Stimulated activated CD8-positive, alpha-beta memory T cell treated with anti-CD3 and anti-CD28 coated beads, Interleukin-7, amount 100 ng/mL, for 1 hour (primary cell): ENCODE measurements at regions not wholly inside any gene's neighbourhood (a gene's known extent, or its start where the extent isn't known, plus 50 kb on each side); places are given as distances from the start of the nearest gene placed in this dataset.
"Not testable (repeated sequence)": the region's sequence is repeated elsewhere in the genome, so short reads cannot be mapped to it uniquely, and the experiment has no call there.

Experiments used
- DNase-seq, 2 donors: peaks; one replicate each; pipeline ENCODE4 v3.0.0-alpha.2; 2020; ENCODE audit warnings: low read depth in 2 of 2

GRCh38 chr16:72657164-72657563, 390.8 kb downstream of the ZFHX3 start:
- no peak for DNase-seq

GRCh38 chr16:72654535-72654934, 393.4 kb downstream of the ZFHX3 start:
- no peak for DNase-seq

- no peak for DNase-seq
Observed at GRCh38 chr16:72649254-72649944, 398.5 kb downstream of the ZFHX3 start.

- no peak for DNase-seq
Observed at GRCh38 chr16:72646615-72647014, 401.3 kb downstream of the ZFHX3 start.

GRCh38 chr16:72645538-72645937, 402.4 kb downstream of the ZFHX3 start:
- DNase-seq = no peak

- no peak for DNase-seq
Observed at GRCh38 chr16:72644911-72645310, 403.0 kb downstream of the ZFHX3 start.

GRCh38 chr16:72639494-72639893, 408.4 kb downstream of the ZFHX3 start:
- no peak for DNase-seq

- DNase-seq = no peak
Observed at GRCh38 chr16:72637306-72637705, 410.6 kb downstream of the ZFHX3 start.

- DNase-seq = no peak
Observed at GRCh38 chr16:72635694-72636093, 412.2 kb downstream of the ZFHX3 start.

GRCh38 chr16:72635104-72635503, 412.8 kb downstream of the ZFHX3 start:
- DNase-seq = no peak

GRCh38 chr16:72627182-72627896, 420.6 kb downstream of the ZFHX3 start:
- DNase-seq = not testable (repeated sequence)

GRCh38 chr16:72626623-72627022, 421.3 kb downstream of the ZFHX3 start:
- DNase-seq = no peak

- no peak for DNase-seq
Observed at GRCh38 chr16:72621651-72622050, 426.3 kb downstream of the ZFHX3 start.

- no peak for DNase-seq
Observed at GRCh38 chr16:72620853-72621252, 427.1 kb downstream of the ZFHX3 start.

- DNase-seq = no peak
Observed at GRCh38 chr16:72620348-72620747, 427.6 kb downstream of the ZFHX3 start.

GRCh38 chr16:72615856-72616255, 432.1 kb downstream of the ZFHX3 start:
- DNase-seq = no peak

GRCh38 chr16:72612718-72613117, 435.2 kb downstream of the ZFHX3 start:
- DNase-seq = no peak

GRCh38 chr16:72612256-72612655, 435.7 kb downstream of the ZFHX3 start:
- no peak for DNase-seq

GRCh38 chr16:72609933-72610332, 438.0 kb upstream of the PMFBP1 start:
- DNase-seq = no peak

- DNase-seq = no peak
Observed at GRCh38 chr16:72609066-72609465, 437.1 kb upstream of the PMFBP1 start.

- DNase-seq = no peak
Observed at GRCh38 chr16:72604375-72604774, 432.4 kb upstream of the PMFBP1 start.

- no peak for DNase-seq
Observed at GRCh38 chr16:72602499-72602898, 430.5 kb upstream of the PMFBP1 start.

GRCh38 chr16:72598696-72599095, 426.7 kb upstream of the PMFBP1 start:
- no peak for DNase-seq
